RPMI8226 (cell line): ENCODE measurements at regions not wholly inside any gene's neighbourhood (a gene's known extent, or its start where the extent isn't known, plus 50 kb on each side); places are given as distances from the start of the nearest gene placed in this dataset.
A peak's percentile ranks its signal among the peaks of the same experiment; 100 is the strongest.

Experiments
- DNase-seq: peaks from one replicate; pipeline ENCODE4 v3.0.0-alpha.2; 2015

- DNase-seq, result no peak
Observed at GRCh38 chr12:85352016-85352415, 72.0 kb downstream of the ALX1 start.

- DNase-seq, result no peak
Observed at GRCh38 chr12:85356596-85357385, 76.8 kb downstream of the ALX1 start.

GRCh38 chr12:85357609-85358008 is 77.6 kb downstream of the ALX1 start:
- DNase-seq, result no peak

- no peak for DNase-seq
Observed at GRCh38 chr12:85358715-85359114, 78.7 kb downstream of the ALX1 start.

GRCh38 chr12:85363382-85364190 is 83.6 kb downstream of the ALX1 start:
- DNase-seq, result no peak

GRCh38 chr12:85367936-85368335 is 87.9 kb downstream of the ALX1 start:
- no peak for DNase-seq

- peak; percentile 3 for DNase-seq
Observed at GRCh38 chr12:85369365-85370154, 89.5 kb downstream of the ALX1 start.

- DNase-seq, result no peak
Observed at GRCh38 chr12:85373045-85373444, 93.0 kb downstream of the ALX1 start.

GRCh38 chr12:85374981-85375380 is 95.0 kb downstream of the ALX1 start:
- DNase-seq, result no peak

- no peak for DNase-seq
Observed at GRCh38 chr12:85385406-85385805, 105.4 kb downstream of the ALX1 start.

GRCh38 chr12:85390266-85390665 is 110.2 kb downstream of the ALX1 start:
- no peak for DNase-seq

GRCh38 chr12:85392508-85392907 is 112.5 kb downstream of the ALX1 start:
- no peak for DNase-seq

GRCh38 chr12:85393606-85394005 is 113.6 kb downstream of the ALX1 start:
- DNase-seq, result no peak

GRCh38 chr12:85394065-85394464 is 114.0 kb downstream of the ALX1 start:
- no peak for DNase-seq

- no peak for DNase-seq
Observed at GRCh38 chr12:85394809-85395208, 114.8 kb downstream of the ALX1 start.

GRCh38 chr12:85405262-85405661 is 125.2 kb downstream of the ALX1 start:
- DNase-seq, result no peak

- no peak for DNase-seq
Observed at GRCh38 chr12:85405781-85406522, 125.9 kb downstream of the ALX1 start.

GRCh38 chr12:85413266-85413665 is 133.2 kb downstream of the ALX1 start:
- no peak for DNase-seq

- no peak for DNase-seq
Observed at GRCh38 chr12:85422762-85423161, 142.7 kb downstream of the ALX1 start.

GRCh38 chr12:85423947-85424346 is 143.9 kb downstream of the ALX1 start:
- DNase-seq, result peak; percentile 64

- DNase-seq, result peak; percentile 78
Observed at GRCh38 chr12:85424581-85425348, 144.7 kb downstream of the ALX1 start.

- no peak for DNase-seq
Observed at GRCh38 chr12:85425349-85425612, 145.3 kb downstream of the ALX1 start.
